Upper lobe of left lung (tissue), 4 donors: ENCODE measurements at regions not wholly inside any gene's neighbourhood (a gene's known extent, or its start where the extent isn't known, plus 50 kb on each side); places are given as distances from the start of the nearest gene placed in this dataset.

Source experiments
- EP300 ChIP-seq, 4 donors: sonication (generic); formaldehyde crosslinking; IDR thresholded peaks; one replicate each; pipeline ENCODE4 v1.5.1; 2017; ENCODE audit warnings: antibody characterized with exemption in 4 of 4, control low read depth in 2 of 4
- POLR2AphosphoS5 ChIP-seq, 2 donors: sonication (generic); formaldehyde crosslinking; IDR thresholded peaks; one replicate each; pipeline ENCODE4 v1.5.1; 2017; ENCODE audit warnings: antibody characterized with exemption in 2 of 2
- TF ChIP-seq, protein P1 (sequence below), 6 experiments: fragments of 450-650 bp in 4 of 6; fragments of 200-600 bp in 2 of 6; sonication (generic) in 2 of 6; IDR thresholded peaks; one replicate each; pipeline ENCODE4 v1.5.1; 2016 to 2019; ENCODE audit warnings: antibody characterized with exemption in 6 of 6

DNA sequence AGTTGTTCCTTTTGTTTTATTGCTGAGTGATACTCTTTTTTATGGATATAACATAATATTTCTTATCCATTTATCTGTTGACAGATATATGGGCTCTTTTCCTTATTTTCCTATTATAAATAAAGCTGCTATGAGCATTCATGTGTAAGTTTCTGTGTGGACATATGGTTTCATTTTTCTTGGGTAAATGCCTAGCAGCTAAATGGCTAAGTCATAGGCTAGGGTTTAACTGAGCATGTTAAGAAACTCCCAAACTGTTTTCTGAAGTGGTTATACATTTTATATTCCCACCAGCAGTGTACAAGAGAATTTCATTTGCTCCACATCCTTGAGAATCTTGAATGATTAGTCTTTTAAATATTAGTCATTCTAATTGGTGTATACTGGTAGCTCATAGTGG, 786.6 kb upstream of the CDH2 start:
- TF ChIP-seq POLR2AphosphoS5 (IDR thresholded peaks at IDR 0.05) = no peak
- TF ChIP-seq, protein P1, sequence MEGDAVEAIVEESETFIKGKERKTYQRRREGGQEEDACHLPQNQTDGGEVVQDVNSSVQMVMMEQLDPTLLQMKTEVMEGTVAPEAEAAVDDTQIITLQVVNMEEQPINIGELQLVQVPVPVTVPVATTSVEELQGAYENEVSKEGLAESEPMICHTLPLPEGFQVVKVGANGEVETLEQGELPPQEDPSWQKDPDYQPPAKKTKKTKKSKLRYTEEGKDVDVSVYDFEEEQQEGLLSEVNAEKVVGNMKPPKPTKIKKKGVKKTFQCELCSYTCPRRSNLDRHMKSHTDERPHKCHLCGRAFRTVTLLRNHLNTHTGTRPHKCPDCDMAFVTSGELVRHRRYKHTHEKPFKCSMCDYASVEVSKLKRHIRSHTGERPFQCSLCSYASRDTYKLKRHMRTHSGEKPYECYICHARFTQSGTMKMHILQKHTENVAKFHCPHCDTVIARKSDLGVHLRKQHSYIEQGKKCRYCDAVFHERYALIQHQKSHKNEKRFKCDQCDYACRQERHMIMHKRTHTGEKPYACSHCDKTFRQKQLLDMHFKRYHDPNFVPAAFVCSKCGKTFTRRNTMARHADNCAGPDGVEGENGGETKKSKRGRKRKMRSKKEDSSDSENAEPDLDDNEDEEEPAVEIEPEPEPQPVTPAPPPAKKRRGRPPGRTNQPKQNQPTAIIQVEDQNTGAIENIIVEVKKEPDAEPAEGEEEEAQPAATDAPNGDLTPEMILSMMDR (IDR thresholded peaks at IDR 0.05) = no peak
- TF ChIP-seq EP300 (IDR thresholded peaks at IDR 0.05) = no peak
